ENCODE measurements at regions not wholly inside any gene's neighbourhood (a gene's known extent, or its start where the extent isn't known, plus 50 kb on each side); places are given as distances from the start of the nearest gene placed in this dataset.

- Histone ChIP-seq H2AFZ (ENCODE audit: low read depth, low read length) (no peak overlapping the region), H3K4me3 (no peak overlapping the region), H3K9me3 (replicated peaks; ENCODE audit: control insufficient read depth, insufficient read depth, low read depth, low read length) (no peaks in the 10 kb centered on the region), H3K9ac (ENCODE audit: insufficient read depth in 1 of 2, low read depth in 2 of 2, low read length in 2 of 2) (no peak overlapping the region), H3K9me1 (ENCODE audit: control insufficient read depth, insufficient read depth, low read length) (no peaks in the 10 kb centered on the region), H3K4me2 (ENCODE audit: insufficient read depth, low read length) (no peak overlapping the region), H3K27ac (ENCODE audit: extremely low read depth, low read depth, low read length) (no peak overlapping the region), H3K79me2 (ENCODE audit: control insufficient read depth, insufficient read depth, low read length) (no peaks in the 10 kb centered on the region), H3K36me3 (ENCODE audit: control insufficient read depth, insufficient read depth, low read length) (no peaks in the 10 kb centered on the region), H3K27me3 (ENCODE audit: control insufficient read depth in 2 of 2, insufficient read depth in 2 of 2, low read length in 2 of 2) (no peaks in the 10 kb centered on the region), H4K20me1 (replicated peaks; ENCODE audit: control insufficient read depth, insufficient read depth, low read length) (no peaks in the 10 kb centered on the region), H3K4me1 (replicated peaks in 1 of 2; ENCODE audit: control insufficient read depth in 2 of 2, insufficient read depth in 2 of 2, low read length in 2 of 2) (no peaks in the 10 kb centered on the region)
- DNase-seq (ENCODE audit: extremely low read depth in 1 of 4, low spot score in 3 of 4), result no peak
- 0% methylated on average over 2 of the region's 2 CpGs for WGBS (ENCODE audit: insufficient coverage, low coverage, missing lambda C conversion rate)
- CTCF ChIA-PET (ENCODE audit: low intra/inter-chr PET ratio), result no interaction called here
- no peak for FAIRE-seq
- BruUV-seq (replicated peaks), result no TSS peak
- no peak for ATAC-seq
- intact Hi-C loops (cut with micrococcal nuclease), result no loop called here
- POLR2A ChIA-PET, result interaction anchor here (0.6 kb wide), 1 partner anchor 154 kb away, joined by 3 read pairs; no protein-coding TSS in a partner anchor
- in situ Hi-C loops (cut with MboI), result no loop called here
- TF ChIP-seq KDM4B (IDR thresholded peaks at IDR 0.05; ENCODE audit: borderline replicate concordance in 2 of 2, low read depth in 1 of 2), result no peak
- TF ChIP-seq RFX1 (IDR thresholded peaks at IDR 0.05), result no peak
- TF ChIP-seq ZBTB26 (CRISPR knock-in tag; IDR thresholded peaks at IDR 0.05), result no peak
- no peak for TF ChIP-seq HSF4 (CRISPR knock-in tag; IDR thresholded peaks at IDR 0.05; ENCODE audit: borderline replicate concordance)
- TF ChIP-seq NR2C1 (IDR thresholded peaks at IDR 0.05), result no peak
- no peak for TF ChIP-seq NR2C1 (tag; IDR thresholded peaks at IDR 0.05)
- no peak for TF ChIP-seq GABPA (tag; conservative IDR thresholded peaks at IDR 0.05; ENCODE audit: low read depth)
- no peak for TF ChIP-seq CEBPB (tag; IDR thresholded peaks at IDR 0.05)
- TF ChIP-seq IRF1 (CRISPR knock-in tag; IDR thresholded peaks at IDR 0.05; ENCODE audit: borderline replicate concordance), result no peak
- no peak for TF ChIP-seq ZNF3 (CRISPR knock-in tag; IDR thresholded peaks at IDR 0.05)
- no peak for TF ChIP-seq CBFB (CRISPR knock-in tag; IDR thresholded peaks at IDR 0.05)
- TF ChIP-seq MLX (CRISPR knock-in tag; conservative IDR thresholded peaks at IDR 0.05), result no peak
- TF ChIP-seq ZNF253 (CRISPR knock-in tag; conservative IDR thresholded peaks at IDR 0.05), result no peak
- no peak for TF ChIP-seq SLC30A9 (CRISPR knock-in tag; IDR thresholded peaks at IDR 0.05)
- no peak for TF ChIP-seq SIN3B (IDR thresholded peaks at IDR 0.05; ENCODE audit: low read depth)
- TF ChIP-seq ETV1 (tag; conservative IDR thresholded peaks at IDR 0.05; ENCODE audit: low read depth), result no peak
These were observed 56.7 kb upstream of the IRAK1BP1 start for GRCh38 chr6:78810698-78811097.

Measured in K562 (cell line).